B cell (primary cell): ENCODE measurements at regions not wholly inside any gene's neighbourhood (a gene's known extent, or its start where the extent isn't known, plus 50 kb on each side); places are given as distances from the start of the nearest gene placed in this dataset.
"Not testable (repeated sequence)": the region's sequence is repeated elsewhere in the genome, so short reads cannot be mapped to it uniquely, and the experiment has no call there.

Experiments
- ATAC-seq: fragments of 200-7000 bp; cut with Tn5 transposase; one replicate; pipeline ENCODE4 v1.10.0; 2021; ENCODE audit warnings: low read depth, mild to moderate bottlenecking, moderate number of reproducible peaks, moderate library complexity
- CTCF ChIA-PET: fragments of 350-600 bp; sonication (Branson Sonifier 250); formaldehyde crosslinking; loops from one replicate; lab custom pipeline; 2021; ENCODE audit warnings: antibody characterized with exemption, inconsistent platforms; lab: Charles Lee
- POLR2A ChIA-PET: fragments of 350-600 bp; sonication (Branson Sonifier 250); formaldehyde crosslinking; loops from one replicate; lab custom pipeline; 2021; ENCODE audit warnings: antibody characterized with exemption; lab: Charles Lee
- DNase-seq: peaks from one replicate; pipeline ENCODE4 v3.0.0; 2013
- H2AFZ ChIP-seq: 2 replicates; pipeline ENCODE4 v1.6.1; 2012; ENCODE audit warnings: mild to moderate bottlenecking, low read depth, low read length; ENCODE audit not compliant: insufficient read depth, poor library complexity, severe bottlenecking
- H3K27ac ChIP-seq, 2 donors: 1 replicate in 1 of 2; 2 replicates in 1 of 2; pipeline ENCODE4 v1.5.1; 2012 to 2013; ENCODE audit warnings: low read length in 2 of 2, mild to moderate bottlenecking in 2 of 2, moderate library complexity in 1 of 2
- H3K27me3 ChIP-seq, 4 experiments: fragments of 200-600 bp in 1 of 4; sonication (generic) in 1 of 4; replicated peaks in 1 of 4; 1 replicate in 2 of 4; 2 replicates in 2 of 4; pipeline versions ENCODE4 v1.6.1 to v1.7.0; 2013 to 2016; ENCODE audit warnings: low read length in 3 of 4, mild to moderate bottlenecking in 2 of 4, mixed read lengths in 1 of 4, moderate library complexity in 1 of 4; ENCODE audit not compliant: insufficient read depth in 4 of 4, control insufficient read depth in 3 of 4; ENCODE audit errors: control extremely low read depth in 1 of 4
- H3K36me3 ChIP-seq, 2 experiments: replicated peaks in 1 of 2; 1 replicate in 1 of 2; 2 replicates in 1 of 2; pipeline versions ENCODE4 v1.6.1 to v1.7.1; 2013; ENCODE audit warnings: low read length in 1 of 2; ENCODE audit not compliant: insufficient read depth in 2 of 2, control insufficient read depth in 1 of 2; ENCODE audit errors: control extremely low read depth in 1 of 2, extremely low read depth in 1 of 2
- H3K4me1 ChIP-seq, 2 donors: fragments of 200-600 bp in 1 of 2; sonication (generic) in 1 of 2; 1 replicate in 1 of 2; 2 replicates in 1 of 2; pipeline versions ENCODE4 v1.5.1 to v1.6.1; 2013 to 2017; ENCODE audit warnings: low read length in 2 of 2; ENCODE audit not compliant: control insufficient read depth in 2 of 2, insufficient read depth in 2 of 2
- H3K4me2 ChIP-seq: replicated peaks from 2 replicates; pipeline ENCODE3; 2012; ENCODE audit warnings: mild to moderate bottlenecking, low read depth, low read length; ENCODE audit not compliant: poor library complexity, severe bottlenecking
- H3K4me3 ChIP-seq, 5 experiments: fragments of 200-600 bp in 1 of 5; sonication (generic) in 1 of 5; 1 replicate in 3 of 5; 2 replicates in 2 of 5; pipeline versions ENCODE4 v1.5.1 to v1.7.0; 2011 to 2016; ENCODE audit warnings: low read length in 4 of 5, mild to moderate bottlenecking in 4 of 5, low read depth in 2 of 5, control low read depth in 1 of 5, moderate library complexity in 1 of 5; ENCODE audit not compliant: insufficient read depth in 1 of 5; ENCODE audit errors: control extremely low read depth in 1 of 5, extremely low read depth in 1 of 5
- H3K79me2 ChIP-seq: fragments of 200-600 bp; sonication (generic); one replicate; pipeline ENCODE4 v1.6.0; 2016; ENCODE audit warnings: low read length; ENCODE audit not compliant: control insufficient read depth, insufficient read depth
- H3K9ac ChIP-seq: fragments of 200-600 bp; sonication (generic); 2 replicates; pipeline ENCODE4 v1.6.1; 2017; ENCODE audit warnings: mild to moderate bottlenecking, low read length, moderate library complexity
- H3K9me3 ChIP-seq, 3 donors: one replicate each; pipeline versions ENCODE4 v1.6.1 to v1.7.1; 2013; ENCODE audit warnings: low read length in 2 of 3; ENCODE audit not compliant: control insufficient read depth in 2 of 3, insufficient read depth in 1 of 3; ENCODE audit errors: control extremely low read depth in 1 of 3
- H4K20me1 ChIP-seq: 2 replicates; pipeline ENCODE4 v1.6.0; 2012; ENCODE audit warnings: mild to moderate bottlenecking, low read length; ENCODE audit not compliant: insufficient read depth, control insufficient read depth, poor library complexity, severe bottlenecking
- H3K27ac Mint-ChIP-seq: one replicate; pipeline ENCODE4 v1.8.0; 2021; ENCODE audit warnings: mixed read lengths
- H3K27me3 Mint-ChIP-seq: one replicate; pipeline ENCODE4 v1.8.0; 2021; ENCODE audit warnings: mixed read lengths
- H3K4me1 Mint-ChIP-seq: one replicate; pipeline ENCODE4 v1.8.0; 2021; ENCODE audit warnings: mixed read lengths
- H3K4me3 Mint-ChIP-seq: one replicate; pipeline ENCODE4 v1.8.0; 2021; ENCODE audit warnings: mixed read lengths
- H3K9me3 Mint-ChIP-seq: one replicate; pipeline ENCODE4 v1.8.0; 2022; ENCODE audit warnings: mixed read lengths; ENCODE audit not compliant: insufficient read depth
- EZH2 ChIP-seq: IDR thresholded peaks from 2 replicates; pipeline ENCODE4 v1.6.1; 2012; ENCODE audit warnings: borderline replicate concordance, low read depth, mild to moderate bottlenecking, moderate library complexity, low read length; ENCODE audit not compliant: insufficient read depth, poor library complexity, severe bottlenecking
- WGBS: methylation state at CpG from one replicate; pipeline ENCODE4 v1.1.5; 2013; ENCODE audit warnings: missing lambda C conversion rate; ENCODE audit not compliant: insufficient coverage; 5-methylcytosine and 5-hydroxymethylcytosine counted together
- intact Hi-C: fragments of 100-400 bp; cut with micrococcal nuclease; formaldehyde crosslinking; loops from one replicate; pipeline ENCODE4 v1.10.0; 2022
- TF ChIP-seq, protein P1 (sequence below): fragments of 200-600 bp; IDR thresholded peaks from one replicate; pipeline ENCODE4 v1.8.0; 2022; ENCODE audit warnings: antibody characterized with exemption, mild to moderate bottlenecking

DNA sequence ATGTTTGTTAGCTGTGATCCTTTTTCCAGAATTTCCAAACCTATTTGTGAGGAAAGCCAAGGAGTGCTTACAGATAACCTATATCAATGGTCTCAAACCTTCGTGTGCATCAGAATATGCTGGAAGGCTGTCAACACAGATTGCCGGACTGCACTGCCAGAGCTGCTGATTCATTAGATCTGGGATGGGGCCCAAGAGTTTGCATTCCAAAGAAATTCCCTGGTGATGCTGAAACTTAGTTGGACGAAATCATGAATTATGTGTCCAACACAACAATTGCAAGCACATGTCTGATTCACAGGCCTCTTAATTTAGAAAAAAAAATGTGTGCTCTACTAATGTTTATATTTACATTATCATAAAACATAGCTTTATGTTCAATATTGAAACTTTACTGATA lies 544.0 kb upstream of the AMOT start:
- Histone ChIP-seq H2AFZ (no peak overlapping the region), H3K9ac (no peak overlapping the region), H3K9me3 (no peaks in the 10 kb centered on the region), H3K4me1 (no peaks in the 10 kb centered on the region), H3K4me2 (no peak overlapping the region), H4K20me1 (no peaks in the 10 kb centered on the region), H3K79me2 (no peaks in the 10 kb centered on the region), H3K4me3 (no peak overlapping the region), H3K36me3 (no peaks in the 10 kb centered on the region), H3K27me3 (no peaks in the 10 kb centered on the region), H3K27ac (no peak overlapping the region)
- ChIA-PET CTCF (no interaction called here), POLR2A (no interaction called here)
- DNase-seq: no peak
- no peak for TF ChIP-seq EZH2
- TF ChIP-seq, protein P1, sequence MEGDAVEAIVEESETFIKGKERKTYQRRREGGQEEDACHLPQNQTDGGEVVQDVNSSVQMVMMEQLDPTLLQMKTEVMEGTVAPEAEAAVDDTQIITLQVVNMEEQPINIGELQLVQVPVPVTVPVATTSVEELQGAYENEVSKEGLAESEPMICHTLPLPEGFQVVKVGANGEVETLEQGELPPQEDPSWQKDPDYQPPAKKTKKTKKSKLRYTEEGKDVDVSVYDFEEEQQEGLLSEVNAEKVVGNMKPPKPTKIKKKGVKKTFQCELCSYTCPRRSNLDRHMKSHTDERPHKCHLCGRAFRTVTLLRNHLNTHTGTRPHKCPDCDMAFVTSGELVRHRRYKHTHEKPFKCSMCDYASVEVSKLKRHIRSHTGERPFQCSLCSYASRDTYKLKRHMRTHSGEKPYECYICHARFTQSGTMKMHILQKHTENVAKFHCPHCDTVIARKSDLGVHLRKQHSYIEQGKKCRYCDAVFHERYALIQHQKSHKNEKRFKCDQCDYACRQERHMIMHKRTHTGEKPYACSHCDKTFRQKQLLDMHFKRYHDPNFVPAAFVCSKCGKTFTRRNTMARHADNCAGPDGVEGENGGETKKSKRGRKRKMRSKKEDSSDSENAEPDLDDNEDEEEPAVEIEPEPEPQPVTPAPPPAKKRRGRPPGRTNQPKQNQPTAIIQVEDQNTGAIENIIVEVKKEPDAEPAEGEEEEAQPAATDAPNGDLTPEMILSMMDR: no peak
- Mint-ChIP-seq H3K4me1 (no peaks in the 10 kb centered on the region), H3K27ac (no peak overlapping the region), H3K9me3 (peaks cover 4% of the 10 kb centered on the region), H3K27me3 (no peaks in the 10 kb centered on the region), H3K4me3 (no peak overlapping the region)
- intact Hi-C loops: no loop called here
- 100% methylated on average over 1 of the region's 3 CpGs for WGBS
- no peak for ATAC-seq

DNA sequence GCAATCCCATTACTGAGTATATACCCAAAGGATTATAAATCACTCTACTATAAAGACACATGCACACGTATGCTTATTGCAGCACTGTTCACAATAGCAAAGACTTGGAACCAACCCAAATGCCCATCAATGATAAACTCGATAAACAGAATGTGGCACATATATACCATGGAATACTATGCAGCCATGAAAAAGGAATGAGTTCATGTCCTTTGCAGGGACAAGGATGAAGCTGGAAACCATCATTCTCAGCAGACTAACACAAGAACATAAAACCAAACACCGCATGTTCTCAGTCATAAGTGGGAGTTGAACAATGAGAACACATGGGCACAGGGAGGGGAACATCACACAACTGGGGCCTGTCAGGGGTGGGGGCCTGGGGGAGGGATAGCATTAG lies 532.8 kb upstream of the AMOT start:
- CTCF ChIA-PET: not testable (repeated sequence)
- WGBS: no CpG with 5 or more reads among the region's 3 CpGs

More for the DNA sequence above, 532.8 kb upstream of the AMOT start:
- H3K36me3 ChIP-seq, H3K4me1 ChIP-seq, H3K9me3 ChIP-seq, H2AFZ ChIP-seq, H3K4me3 Mint-ChIP-seq, H3K4me3 ChIP-seq, intact Hi-C loops, H3K4me2 ChIP-seq, DNase-seq, H3K9me3 Mint-ChIP-seq, H3K27ac Mint-ChIP-seq, H3K79me2 ChIP-seq, H3K4me1 Mint-ChIP-seq, H3K27me3 Mint-ChIP-seq, POLR2A ChIA-PET, ATAC-seq, H3K9ac ChIP-seq, H3K27me3 ChIP-seq, H4K20me1 ChIP-seq, H3K27ac ChIP-seq: not testable (repeated sequence)
